GM12865 (cell line): ENCODE measurements at regions not wholly inside any gene's neighbourhood (a gene's known extent, or its start where the extent isn't known, plus 50 kb on each side); places are given as distances from the start of the nearest gene placed in this dataset.
A peak's percentile ranks its signal among the peaks of the same experiment; 100 is the strongest.

Source experiments
- DNase-seq: peaks from one replicate; pipeline ENCODE4 v3.0.0; 2010; ENCODE audit warnings: low read depth
- H3K4me3 ChIP-seq: 2 replicates; pipeline ENCODE4 v1.5.1; 2011; ENCODE audit warnings: mild to moderate bottlenecking, low read depth, low read length, control low read depth
- TF ChIP-seq, protein P1 (sequence below): IDR thresholded peaks from 2 replicates; pipeline ENCODE4 v1.5.1; 2011; ENCODE audit warnings: low read length, control low read depth, low read depth, inconsistent platforms; ENCODE audit not compliant: insufficient read depth; ENCODE audit errors: missing control alignments

DNA sequence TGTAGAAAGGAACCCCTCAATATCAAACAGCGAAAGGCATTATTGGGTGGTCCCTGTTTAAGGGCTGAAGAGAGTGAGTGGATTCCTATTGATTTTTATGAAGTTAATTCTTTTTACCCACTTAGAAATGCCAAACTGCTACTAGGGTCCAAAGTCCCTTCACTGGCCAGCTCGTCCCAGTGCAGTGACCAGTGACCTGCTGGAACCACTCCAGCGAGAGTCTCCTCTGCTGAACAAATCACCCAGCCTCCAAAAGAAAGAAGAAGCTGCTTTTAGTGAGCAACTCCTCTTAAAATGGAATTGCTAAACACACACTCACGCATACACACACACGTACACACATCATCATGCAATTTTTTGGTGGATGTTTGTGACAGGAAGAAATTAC, 198.2 kb upstream of the PLEKHG7 start:
- H3K4me3 ChIP-seq = peak overlapping the region; percentile 68
- TF ChIP-seq, protein P1, sequence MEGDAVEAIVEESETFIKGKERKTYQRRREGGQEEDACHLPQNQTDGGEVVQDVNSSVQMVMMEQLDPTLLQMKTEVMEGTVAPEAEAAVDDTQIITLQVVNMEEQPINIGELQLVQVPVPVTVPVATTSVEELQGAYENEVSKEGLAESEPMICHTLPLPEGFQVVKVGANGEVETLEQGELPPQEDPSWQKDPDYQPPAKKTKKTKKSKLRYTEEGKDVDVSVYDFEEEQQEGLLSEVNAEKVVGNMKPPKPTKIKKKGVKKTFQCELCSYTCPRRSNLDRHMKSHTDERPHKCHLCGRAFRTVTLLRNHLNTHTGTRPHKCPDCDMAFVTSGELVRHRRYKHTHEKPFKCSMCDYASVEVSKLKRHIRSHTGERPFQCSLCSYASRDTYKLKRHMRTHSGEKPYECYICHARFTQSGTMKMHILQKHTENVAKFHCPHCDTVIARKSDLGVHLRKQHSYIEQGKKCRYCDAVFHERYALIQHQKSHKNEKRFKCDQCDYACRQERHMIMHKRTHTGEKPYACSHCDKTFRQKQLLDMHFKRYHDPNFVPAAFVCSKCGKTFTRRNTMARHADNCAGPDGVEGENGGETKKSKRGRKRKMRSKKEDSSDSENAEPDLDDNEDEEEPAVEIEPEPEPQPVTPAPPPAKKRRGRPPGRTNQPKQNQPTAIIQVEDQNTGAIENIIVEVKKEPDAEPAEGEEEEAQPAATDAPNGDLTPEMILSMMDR = no peak
- DNase-seq = no peak

DNA sequence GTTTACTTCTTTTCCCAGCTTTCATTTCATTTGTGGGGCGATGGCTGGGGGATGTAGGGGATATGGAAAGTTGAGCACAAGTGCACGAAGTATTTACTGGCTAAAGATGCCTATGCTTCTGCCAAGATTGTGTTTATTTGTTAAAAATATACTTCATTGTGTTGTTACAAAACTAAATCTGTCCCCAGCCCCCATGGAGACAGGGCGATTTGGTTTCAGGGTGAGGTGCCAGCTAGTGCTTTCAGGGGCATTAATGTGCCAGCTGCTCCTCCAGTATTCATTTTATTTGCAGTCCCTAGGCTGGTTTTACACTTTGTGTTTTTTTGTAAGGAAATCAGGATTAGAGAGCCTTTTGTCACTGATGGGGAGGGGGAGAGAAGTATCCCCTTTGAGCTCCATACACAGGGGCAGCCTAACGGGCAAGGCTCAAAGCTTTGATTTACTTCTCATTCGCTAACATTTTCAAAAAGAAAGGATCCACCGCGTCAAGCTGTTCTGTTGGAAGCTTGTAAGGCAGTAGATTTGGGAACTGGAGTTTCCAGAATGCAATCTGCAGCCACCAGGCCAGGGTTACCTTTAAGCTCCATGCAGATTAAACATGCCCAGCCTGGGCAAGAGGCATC, 198.7 kb upstream of the PLEKHG7 start:
- TF ChIP-seq, protein P1 = no peak
- no peak for DNase-seq
- H3K4me3 ChIP-seq = peak overlapping the region; percentile 68

DNA sequence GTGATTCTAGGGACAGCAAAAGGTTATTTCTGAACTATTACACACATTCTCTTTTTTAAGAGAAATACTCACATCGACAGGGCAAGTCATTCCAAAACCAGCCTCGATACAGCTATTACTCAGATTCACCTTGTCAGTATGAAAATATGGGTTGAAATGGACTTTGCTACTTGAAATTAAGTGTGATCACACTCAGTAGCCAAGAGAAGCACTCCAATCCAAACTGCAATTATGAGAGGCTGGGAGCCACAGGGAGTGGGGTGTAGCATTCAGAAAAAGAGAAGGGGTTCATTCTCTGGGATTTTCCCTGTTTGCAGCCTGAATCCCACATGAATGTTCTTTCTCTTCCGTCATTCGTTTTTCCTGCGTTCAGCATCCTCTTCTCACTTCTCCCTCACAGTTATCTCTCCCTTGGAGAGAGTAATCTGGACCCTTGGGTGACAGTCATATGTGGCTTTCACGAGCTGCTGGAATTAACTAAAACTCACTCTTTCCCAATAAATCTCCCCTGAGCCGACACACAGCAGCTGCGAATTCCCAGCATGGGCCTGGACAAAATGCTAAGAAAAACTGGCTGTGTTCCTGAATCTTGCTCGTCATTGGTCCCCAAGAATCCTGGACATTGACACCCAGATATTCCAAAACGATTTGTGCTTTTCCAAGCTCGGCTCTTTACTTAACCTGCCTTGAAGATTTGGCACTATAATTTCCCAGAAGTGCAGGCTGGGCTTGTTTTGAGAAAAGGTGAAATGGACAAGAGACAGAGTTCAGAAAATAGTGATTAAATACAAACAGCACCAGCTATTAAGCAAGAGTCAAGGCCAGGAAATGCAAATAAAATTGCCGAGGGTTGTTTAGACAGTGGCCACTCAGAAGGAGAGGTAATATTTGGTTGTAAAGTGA, 199.5 kb upstream of the PLEKHG7 start:
- TF ChIP-seq, protein P1 = no peak
- peak overlapping the region; percentile 68 for H3K4me3 ChIP-seq
- peak; percentile 93 for DNase-seq

DNA sequence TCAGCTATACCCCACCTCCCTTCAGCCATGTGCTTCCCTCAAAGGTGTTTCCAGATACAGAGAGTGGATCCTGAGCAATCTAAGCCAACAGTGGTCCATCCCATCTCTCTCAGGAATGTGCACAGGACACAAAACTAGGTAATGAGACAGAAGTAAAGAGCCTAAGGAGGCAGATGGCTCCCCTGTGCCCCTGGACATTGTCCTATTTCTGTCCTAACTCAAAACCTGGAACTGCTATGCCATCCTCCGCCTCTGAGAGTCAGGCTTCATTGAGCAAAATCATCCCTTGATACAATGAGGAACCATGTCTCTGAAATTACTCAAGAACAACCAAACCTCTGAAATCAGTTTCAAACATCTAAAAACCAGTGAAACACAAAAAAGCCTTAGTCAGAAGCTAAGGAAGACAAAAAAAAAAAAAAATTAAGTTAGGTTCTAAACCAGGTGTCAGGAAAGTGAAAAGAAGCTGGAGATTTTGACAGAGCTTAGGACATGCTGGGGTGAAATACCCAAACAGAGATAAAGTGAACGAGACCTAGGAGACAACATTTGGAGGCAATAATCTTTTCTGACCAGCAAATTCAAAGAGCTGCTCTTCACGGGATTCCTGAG, 200.3 kb upstream of the PLEKHG7 start:
- TF ChIP-seq, protein P1 = peak; percentile 44
- DNase-seq = peak; percentile 88
- H3K4me3 ChIP-seq = peak overlapping the region; percentile 68

DNA sequence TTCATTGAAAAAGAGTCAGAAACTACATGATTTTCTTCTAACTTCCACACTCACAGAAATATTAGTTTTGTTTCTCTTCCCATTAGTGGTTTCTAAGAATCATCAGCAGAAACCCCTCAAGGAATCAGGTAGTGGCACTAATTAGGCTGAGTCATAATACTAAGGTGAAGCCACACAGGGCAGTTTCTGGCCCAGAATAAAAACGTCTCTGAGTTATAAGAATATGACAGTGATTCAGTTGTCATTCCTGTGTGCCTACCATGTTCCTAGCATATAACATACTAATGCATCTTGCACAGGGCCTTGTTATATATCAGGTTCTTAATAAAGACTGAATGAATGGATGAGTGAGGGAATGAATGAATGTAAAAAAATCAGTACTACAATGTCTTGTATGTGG, 206.0 kb upstream of the PLEKHG7 start:
- TF ChIP-seq, protein P1 = no peak
- DNase-seq = peak; percentile 83
- no peak overlapping the region for H3K4me3 ChIP-seq

DNA sequence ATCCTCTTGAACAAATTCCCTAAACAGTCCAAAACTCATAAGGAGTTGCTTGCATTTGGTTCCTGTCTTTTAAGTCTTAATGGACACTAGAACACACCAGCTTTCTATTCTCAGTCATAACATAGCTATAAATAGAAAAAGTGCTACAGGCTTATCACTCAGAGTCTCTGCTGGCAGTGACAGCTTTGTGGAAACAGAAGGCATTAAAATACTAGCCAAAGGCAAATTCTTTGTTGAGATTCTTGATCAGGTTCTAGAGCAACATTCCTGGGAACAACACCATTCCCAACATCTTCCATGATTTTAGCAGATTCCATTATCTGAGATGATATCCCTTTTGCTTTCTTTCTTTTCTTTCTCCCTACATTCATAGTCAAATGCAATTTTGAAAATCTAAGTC, 207.7 kb upstream of the PLEKHG7 start:
- TF ChIP-seq, protein P1 = no peak
- peak; percentile 51 for DNase-seq
- H3K4me3 ChIP-seq = no peak overlapping the region
